ENCODE measurements at regions not wholly inside any gene's neighbourhood (a gene's known extent, or its start where the extent isn't known, plus 50 kb on each side); places are given as distances from the start of the nearest gene placed in this dataset.

DNA sequence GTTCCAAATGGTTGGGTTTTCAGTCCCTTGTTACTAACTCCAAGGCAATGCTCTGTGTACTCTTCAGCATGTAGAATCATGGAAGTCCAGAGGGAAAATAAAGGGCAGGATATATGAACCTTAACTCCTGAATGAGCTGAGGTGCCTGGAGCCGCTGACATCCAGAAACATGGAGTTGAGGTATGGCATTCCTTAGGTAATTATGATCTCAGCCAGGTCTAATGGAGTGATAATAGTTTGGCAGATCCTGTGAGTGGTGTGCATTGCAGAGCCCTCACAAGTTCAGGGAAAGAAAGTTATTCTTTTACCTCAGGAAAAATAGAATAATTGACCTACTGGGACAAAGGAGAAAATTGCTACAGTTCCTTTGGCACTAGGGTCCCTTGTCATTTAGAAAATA lies 369.1 kb downstream of the ZNF608 start (continued):
- no peak for TF ChIP-seq JUND (IDR thresholded peaks at IDR 0.05)

DNA sequence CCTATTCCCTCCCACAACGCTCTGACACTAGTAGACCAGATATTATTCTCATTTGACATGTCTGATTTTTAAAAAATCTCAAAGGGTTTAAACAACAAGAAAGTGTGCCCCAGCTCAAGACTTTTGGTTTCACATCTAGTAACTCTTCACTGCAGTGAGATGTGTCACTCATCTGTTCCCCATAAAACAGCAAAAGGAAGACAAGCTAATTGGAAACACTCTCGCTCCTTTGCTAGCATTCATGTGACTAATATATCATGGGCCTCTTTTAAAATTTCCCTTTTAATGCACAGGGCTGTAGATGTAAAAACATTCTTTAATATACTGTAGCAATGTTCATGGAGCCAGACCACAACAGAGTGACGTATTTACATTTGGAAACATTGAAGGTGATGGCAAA lies 372.6 kb downstream of the ZNF608 start:
- no peaks in the 10 kb centered on the region for H3K4me1 ChIP-seq (ENCODE audit: control insufficient read depth in 1 of 2, insufficient read depth in 2 of 2, low read length in 2 of 2)
- ChIA-PET CTCF (no interaction called here), POLR2A (no interaction called here), RAD21 (ENCODE audit: low non-redundant PET in 1 of 2, low total read pairs in 2 of 2, uncharacterized antibody in 2 of 2, unreplicated experiment in 2 of 2) (no interaction called here)
- H3K9ac ChIP-seq (ENCODE audit: low read length): no peak overlapping the region
- ATAC-seq: no peak
- H3K27me3 ChIP-seq (ENCODE audit: insufficient read depth, low read length): no peaks in the 10 kb centered on the region
- no peak for DNase-seq (ENCODE audit: low read depth, low spot score)
- H2AFZ ChIP-seq (ENCODE audit: low read depth, low read length, poor library complexity, severe bottlenecking): no peak overlapping the region
- H3K4me2 ChIP-seq (ENCODE audit: low read length): no peak overlapping the region
- H4K20me1 ChIP-seq (ENCODE audit: insufficient read depth): no peaks in the 10 kb centered on the region
- intact Hi-C loops (cut with micrococcal nuclease): no loop called here
- no TSS peak for BruUV-seq (replicated peaks)
- no peaks in the 10 kb centered on the region for H3K36me3 ChIP-seq (ENCODE audit: control insufficient read depth in 1 of 2, insufficient read depth in 2 of 2, low read length in 2 of 2)
- H3K27ac ChIP-seq (ENCODE audit: low read depth, low read length): no peak overlapping the region
- no peaks in the 10 kb centered on the region for H3K9me3 ChIP-seq (ENCODE audit: control insufficient read depth in 1 of 2, insufficient read depth in 1 of 2, low read depth in 1 of 2, low read length in 2 of 2)
- H3K79me2 ChIP-seq (ENCODE audit: insufficient read depth, low read length): no peaks in the 10 kb centered on the region
- no peak overlapping the region for H3K4me3 ChIP-seq (replicated peaks in 1 of 2; ENCODE audit: low read depth in 1 of 2, low read length in 2 of 2)
- no peaks in the 10 kb centered on the region for H3K9me2 ChIP-seq (ENCODE audit: insufficient read depth)
- TF ChIP-seq EGR1 (IDR thresholded peaks at IDR 0.05; ENCODE audit: low read depth): no peak
- TF ChIP-seq, protein P1, sequence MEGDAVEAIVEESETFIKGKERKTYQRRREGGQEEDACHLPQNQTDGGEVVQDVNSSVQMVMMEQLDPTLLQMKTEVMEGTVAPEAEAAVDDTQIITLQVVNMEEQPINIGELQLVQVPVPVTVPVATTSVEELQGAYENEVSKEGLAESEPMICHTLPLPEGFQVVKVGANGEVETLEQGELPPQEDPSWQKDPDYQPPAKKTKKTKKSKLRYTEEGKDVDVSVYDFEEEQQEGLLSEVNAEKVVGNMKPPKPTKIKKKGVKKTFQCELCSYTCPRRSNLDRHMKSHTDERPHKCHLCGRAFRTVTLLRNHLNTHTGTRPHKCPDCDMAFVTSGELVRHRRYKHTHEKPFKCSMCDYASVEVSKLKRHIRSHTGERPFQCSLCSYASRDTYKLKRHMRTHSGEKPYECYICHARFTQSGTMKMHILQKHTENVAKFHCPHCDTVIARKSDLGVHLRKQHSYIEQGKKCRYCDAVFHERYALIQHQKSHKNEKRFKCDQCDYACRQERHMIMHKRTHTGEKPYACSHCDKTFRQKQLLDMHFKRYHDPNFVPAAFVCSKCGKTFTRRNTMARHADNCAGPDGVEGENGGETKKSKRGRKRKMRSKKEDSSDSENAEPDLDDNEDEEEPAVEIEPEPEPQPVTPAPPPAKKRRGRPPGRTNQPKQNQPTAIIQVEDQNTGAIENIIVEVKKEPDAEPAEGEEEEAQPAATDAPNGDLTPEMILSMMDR (IDR thresholded peaks at IDR 0.05 in 2 of 3, conservative IDR thresholded peaks at IDR 0.05 in 1 of 3; ENCODE audit: borderline replicate concordance in 1 of 3, insufficient read depth in 1 of 3, low read depth in 2 of 3, low read length in 2 of 3): no peak

DNA sequence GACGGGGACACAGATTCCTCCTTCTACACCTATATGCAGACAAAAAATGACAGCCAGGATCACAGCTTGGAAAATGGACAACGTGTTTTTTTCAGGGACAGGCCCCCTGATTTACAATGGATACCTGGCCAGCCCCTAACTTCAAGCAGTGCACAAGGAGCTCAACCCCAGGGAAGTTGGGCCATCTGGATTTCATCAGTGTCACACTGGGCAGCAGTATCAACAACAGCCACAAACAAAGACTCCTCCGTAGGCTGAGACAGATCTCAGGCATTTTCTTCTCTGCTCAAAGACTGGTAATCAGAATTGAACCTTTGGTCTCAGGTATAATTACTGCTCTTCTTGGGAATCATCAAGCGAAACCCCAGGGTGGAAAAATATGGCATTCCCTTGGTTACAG lies 374.0 kb downstream of the ZNF608 start:
- Histone ChIP-seq H3K27ac (ENCODE audit: low read depth, low read length) (no peak overlapping the region), H3K4me3 (replicated peaks in 1 of 2; ENCODE audit: low read depth in 1 of 2, low read length in 2 of 2) (no peak overlapping the region), H3K4me2 (ENCODE audit: low read length) (no peak overlapping the region), H3K27me3 (ENCODE audit: insufficient read depth, low read length) (no peaks in the 10 kb centered on the region), H3K9ac (ENCODE audit: low read length) (no peak overlapping the region), H2AFZ (ENCODE audit: low read depth, low read length, poor library complexity, severe bottlenecking) (no peak overlapping the region), H3K79me2 (ENCODE audit: insufficient read depth, low read length) (no peaks in the 10 kb centered on the region), H3K9me3 (ENCODE audit: control insufficient read depth in 1 of 2, insufficient read depth in 1 of 2, low read depth in 1 of 2, low read length in 2 of 2) (no peaks in the 10 kb centered on the region), H4K20me1 (ENCODE audit: insufficient read depth) (no peaks in the 10 kb centered on the region), H3K4me1 (ENCODE audit: control insufficient read depth in 1 of 2, insufficient read depth in 2 of 2, low read length in 2 of 2) (no peaks in the 10 kb centered on the region), H3K36me3 (ENCODE audit: control insufficient read depth in 1 of 2, insufficient read depth in 2 of 2, low read length in 2 of 2) (no peaks in the 10 kb centered on the region), H3K9me2 (ENCODE audit: insufficient read depth) (no peaks in the 10 kb centered on the region)
- intact Hi-C loops (cut with micrococcal nuclease): no loop called here
- RAD21 ChIA-PET (ENCODE audit: low non-redundant PET in 1 of 2, low total read pairs in 2 of 2, uncharacterized antibody in 2 of 2, unreplicated experiment in 2 of 2): interaction anchor here in 1 of 2 experiments (0.6 kb wide), 1 partner anchor 702 kb away, joined by 3 read pairs; no protein-coding TSS in a partner anchor
- DNase-seq (ENCODE audit: low read depth, low spot score) (no peak), ATAC-seq (no peak)
- no TSS peak for BruUV-seq (replicated peaks)
- POLR2A ChIA-PET: no interaction called here
- CTCF ChIA-PET: no interaction called here
- TF ChIP-seq SP1 (IDR thresholded peaks at IDR 0.05; ENCODE audit: low read depth) (no peak), FOSL1 (IDR thresholded peaks at IDR 0.05; ENCODE audit: low read depth) (no peak), ZFX (IDR thresholded peaks at IDR 0.05) (no peak), EGR1 (IDR thresholded peaks at IDR 0.05; ENCODE audit: low read depth) (no peak), ELF1 (IDR thresholded peaks at IDR 0.05; ENCODE audit: borderline replicate concordance, low read depth) (no peak), ZNF274 (IDR thresholded peaks at IDR 0.05; ENCODE audit: low read depth, low read length) (no peak), SRF (IDR thresholded peaks at IDR 0.05; ENCODE audit: low read depth) (no peak), SIN3A (IDR thresholded peaks at IDR 0.05; ENCODE audit: low read depth) (no peak), YY1 (IDR thresholded peaks at IDR 0.05; ENCODE audit: extremely low read depth, insufficient replicate concordance, low read depth, low read length) (no peak), JUND (IDR thresholded peaks at IDR 0.05) (no peak), CEBPB (IDR thresholded peaks at IDR 0.05; ENCODE audit: low read depth) (no peak), EZH2phosphoT487 (IDR thresholded peaks at IDR 0.05; ENCODE audit: borderline replicate concordance) (no peak), POLR2A (IDR thresholded peaks at IDR 0.05; ENCODE audit: borderline replicate concordance, extremely low read depth, insufficient read depth, insufficient read length) (no peak), POLR2AphosphoS5 (IDR thresholded peaks at IDR 0.05; ENCODE audit: low read depth, low read length) (no peak)
- TF ChIP-seq, protein P2, sequence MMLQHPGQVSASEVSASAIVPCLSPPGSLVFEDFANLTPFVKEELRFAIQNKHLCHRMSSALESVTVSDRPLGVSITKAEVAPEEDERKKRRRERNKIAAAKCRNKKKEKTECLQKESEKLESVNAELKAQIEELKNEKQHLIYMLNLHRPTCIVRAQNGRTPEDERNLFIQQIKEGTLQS (IDR thresholded peaks at IDR 0.05): no peak
- TF ChIP-seq, protein P1 (IDR thresholded peaks at IDR 0.05 in 2 of 3, conservative IDR thresholded peaks at IDR 0.05 in 1 of 3; ENCODE audit: borderline replicate concordance in 1 of 3, insufficient read depth in 1 of 3, low read depth in 2 of 3, low read length in 2 of 3): no peak

Data from HCT116 (cell line).